ENCODE measurements at regions not wholly inside any gene's neighbourhood (a gene's known extent, or its start where the extent isn't known, plus 50 kb on each side); places are given as distances from the start of the nearest gene placed in this dataset.

DNA sequence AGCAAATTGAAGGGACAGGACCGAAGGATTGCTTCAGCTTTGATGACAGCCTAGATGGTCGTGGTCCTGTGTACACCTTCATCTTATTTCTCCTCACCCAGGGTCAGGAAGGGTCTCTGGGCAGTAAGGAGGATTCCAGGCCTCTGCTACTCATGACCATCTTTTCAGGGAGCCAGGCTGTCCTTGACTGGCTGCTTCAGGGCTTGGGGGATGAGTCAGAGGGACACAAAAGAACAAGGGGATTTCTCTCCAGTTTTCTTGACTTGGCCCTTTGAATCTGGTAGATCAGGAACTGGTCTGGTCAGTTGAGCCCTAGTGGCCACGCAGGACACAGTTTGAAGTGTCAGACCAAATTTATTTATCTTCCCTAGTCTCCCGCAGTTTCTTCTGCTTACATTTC is 402.1 kb upstream of the CHD6 start:
- no peak for DNase-seq (ENCODE audit: low spot score)

DNA sequence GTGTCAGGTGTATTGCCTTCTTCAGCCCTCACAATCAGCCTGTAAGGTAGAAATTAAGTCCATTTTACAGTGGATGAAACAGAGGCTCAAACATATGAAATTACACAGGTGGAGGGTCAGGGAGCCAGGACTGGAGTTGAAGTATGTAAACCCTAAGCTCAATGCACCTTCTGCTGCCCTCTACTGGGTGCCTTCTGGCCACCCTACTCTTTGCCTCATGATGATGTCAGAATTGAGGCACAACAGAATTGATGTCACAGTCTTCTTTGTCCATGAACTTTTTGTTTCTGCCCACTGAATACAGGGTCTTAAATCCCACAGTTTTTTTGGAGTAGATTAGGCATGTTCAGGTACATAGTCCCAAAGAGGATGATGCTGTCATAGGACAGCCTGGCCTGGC is 400.8 kb upstream of the CHD6 start:
- DNase-seq (ENCODE audit: low spot score) = no peak

DNA sequence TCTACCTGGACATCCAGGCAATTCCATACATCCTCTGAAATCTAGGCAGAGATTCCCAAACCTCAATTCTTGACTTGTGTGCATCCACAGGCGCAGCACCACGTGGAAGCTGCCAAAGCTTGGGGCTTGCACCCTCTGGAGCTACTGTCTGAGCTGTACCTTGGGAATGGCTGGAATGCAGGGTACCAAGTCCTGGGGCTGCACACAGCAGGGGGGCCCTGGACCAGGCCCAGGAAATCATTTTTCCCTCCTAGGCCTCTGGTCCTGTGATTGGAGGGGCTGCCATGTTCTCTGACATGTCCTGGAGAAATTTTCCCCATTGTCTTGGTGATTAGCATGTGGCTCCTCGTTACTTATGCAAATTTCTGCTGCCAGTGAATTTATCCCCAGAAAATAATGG is 391.9 kb upstream of the CHD6 start:
- DNase-seq (ENCODE audit: low spot score) = no peak

DNA sequence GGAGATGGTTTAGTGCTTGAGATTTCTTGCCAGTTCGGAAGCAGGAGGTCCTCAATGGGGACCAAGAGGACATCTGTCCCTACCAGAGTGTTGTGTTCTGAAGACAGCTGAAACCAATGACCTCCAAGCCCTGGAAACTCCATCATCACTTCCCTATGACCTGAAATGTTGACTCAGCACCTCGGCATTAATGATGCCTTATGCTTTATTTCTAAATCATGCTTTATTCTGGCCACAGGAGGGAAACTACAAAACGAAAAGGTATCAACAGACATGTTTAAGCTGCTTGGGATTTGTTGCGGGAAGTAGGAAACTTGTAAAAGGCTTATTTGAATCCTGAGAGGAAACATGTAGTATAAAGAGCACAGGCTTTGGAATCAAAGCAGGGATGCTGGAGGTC is 389.1 kb upstream of the CHD6 start:
- no peak for DNase-seq (ENCODE audit: low spot score)

DNA sequence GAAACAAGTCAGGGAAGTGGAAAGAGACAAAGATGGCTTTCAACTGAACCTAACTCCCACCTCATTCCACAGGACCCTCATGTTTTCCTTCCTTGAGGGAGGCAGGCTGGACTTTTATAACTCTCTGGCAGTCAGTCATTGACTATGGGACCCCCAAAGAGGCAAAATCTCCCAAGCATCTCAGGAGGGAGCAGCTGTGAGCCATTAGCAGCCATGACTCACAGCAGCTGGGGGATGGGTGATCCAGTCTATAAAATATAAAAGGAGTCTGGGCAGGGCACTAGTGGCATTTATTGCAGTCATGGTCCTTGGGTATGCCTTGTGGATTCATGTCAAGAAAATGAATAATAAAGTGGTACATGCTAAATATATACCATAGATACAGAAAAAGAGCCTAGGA is 387.0 kb upstream of the CHD6 start:
- no peak for DNase-seq (ENCODE audit: low spot score)

DNA sequence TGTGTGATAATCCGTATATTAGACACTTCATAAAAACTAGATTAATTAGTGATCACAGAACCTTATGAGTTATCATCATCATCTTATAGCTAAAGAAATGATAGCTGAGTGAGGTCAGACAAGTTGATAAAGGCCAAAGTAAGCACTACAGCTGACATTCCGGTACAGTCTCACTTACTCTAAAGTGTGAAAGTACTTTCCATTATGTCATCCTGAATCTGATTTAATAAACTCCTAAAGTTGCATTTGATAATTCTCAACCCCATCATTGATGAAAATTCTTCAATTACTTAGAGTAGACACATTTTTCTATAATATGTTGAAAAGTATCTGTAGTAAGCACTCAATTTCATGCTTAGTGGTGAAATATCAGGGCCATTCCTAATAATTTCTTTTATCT is 385.2 kb upstream of the CHD6 start:
- no peak for DNase-seq (ENCODE audit: low spot score)

DNA sequence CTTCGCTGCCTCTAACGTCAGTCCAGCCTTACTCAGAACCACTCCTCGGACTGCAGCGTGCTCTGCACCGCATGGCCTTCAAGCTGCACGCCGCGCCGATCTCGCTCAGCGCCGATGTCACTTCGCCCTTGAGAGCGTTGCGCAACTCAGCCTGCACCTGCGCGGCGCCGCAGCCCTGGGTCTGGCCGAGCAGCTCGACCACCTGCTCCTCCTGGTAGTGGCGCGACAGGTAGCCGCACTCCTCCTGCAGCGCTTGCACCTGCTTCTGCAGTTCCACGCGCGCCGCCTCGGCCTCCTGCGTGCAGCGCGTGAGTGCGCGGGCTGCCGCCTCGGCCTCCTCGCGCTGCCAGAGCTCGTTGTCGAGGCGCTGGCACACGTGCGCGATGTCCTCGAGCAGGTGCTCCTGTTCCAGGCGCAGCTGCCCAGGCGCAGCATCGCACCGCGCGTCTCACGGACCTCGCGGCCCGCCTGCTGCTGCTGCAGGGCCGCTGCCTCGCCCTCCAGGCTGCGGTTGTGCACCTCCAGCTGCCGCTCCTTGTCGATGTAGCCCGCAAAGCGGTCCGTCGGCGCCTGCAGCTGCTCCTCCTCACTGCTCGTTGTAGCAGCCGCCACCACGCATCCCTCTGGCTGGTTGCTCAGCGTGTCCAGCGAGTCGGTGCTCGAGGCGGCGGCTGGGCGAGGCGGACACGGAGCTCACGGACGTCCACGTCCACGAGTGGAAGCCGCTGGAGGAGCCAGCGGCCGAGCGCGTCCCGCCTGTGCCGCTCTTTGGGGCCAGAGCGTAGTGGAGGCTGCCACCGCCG is 380.6 kb upstream of the CHD6 start:
- no peak for DNase-seq (ENCODE audit: low spot score)

DNA sequence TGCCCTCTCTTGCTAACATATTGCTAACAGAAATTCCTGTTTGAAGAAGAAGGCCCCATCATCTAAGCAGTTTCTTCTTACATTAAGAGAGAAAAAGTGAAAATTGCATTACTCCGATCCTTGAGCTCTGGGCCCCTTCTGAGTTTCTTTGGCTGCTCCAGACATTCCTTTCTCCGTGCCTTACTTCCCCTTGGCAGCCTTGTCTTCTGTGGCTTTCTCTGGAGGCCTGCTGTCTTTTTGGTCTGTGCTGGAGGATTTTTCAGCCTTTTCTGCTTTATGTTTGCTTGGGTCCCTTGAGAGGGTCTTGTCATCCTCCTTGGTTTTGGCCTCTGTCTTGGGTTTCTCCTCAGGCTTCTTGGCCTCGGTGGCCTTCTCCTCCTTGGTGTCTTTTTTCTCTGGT is 378.8 kb upstream of the CHD6 start:
- DNase-seq (ENCODE audit: low spot score) = no peak

DNA sequence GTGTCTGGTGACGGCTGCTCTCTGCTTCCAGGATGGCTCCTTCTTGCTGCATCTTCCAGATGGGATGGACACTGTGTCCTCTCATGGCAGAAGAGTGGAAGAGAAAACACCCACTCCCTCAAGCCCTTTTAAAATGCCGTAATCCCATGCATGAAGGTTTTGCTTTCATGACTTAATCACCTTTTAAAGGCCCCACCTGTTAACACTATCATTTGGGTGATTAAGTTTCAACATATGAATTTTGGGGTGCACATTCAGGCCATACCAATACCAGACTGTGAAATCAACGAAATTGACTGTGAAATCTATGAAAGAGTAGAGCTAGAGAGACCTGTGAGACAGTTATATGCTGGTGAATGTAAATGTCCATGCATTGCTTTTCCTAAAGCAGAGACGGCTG is 374.3 kb upstream of the CHD6 start:
- DNase-seq (ENCODE audit: low spot score) = no peak

DNA sequence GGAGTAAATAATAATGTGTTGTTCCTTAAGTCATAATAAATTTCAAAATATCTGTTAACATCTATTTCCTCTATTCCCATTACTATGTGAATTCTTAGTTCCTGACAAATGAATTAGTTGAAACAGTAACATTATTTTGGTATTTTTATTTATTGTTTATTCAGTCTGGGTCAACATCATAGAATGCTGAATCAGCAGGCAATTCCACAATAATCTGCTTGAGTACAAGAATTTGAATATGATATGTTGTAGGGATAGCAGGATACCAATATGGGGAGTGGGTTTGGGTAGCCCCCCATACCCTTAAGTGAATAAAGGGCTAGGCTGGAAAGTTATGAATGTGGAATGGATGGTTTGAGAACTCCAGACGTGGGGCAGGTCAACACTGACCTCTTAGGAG is 373.2 kb upstream of the CHD6 start:
- DNase-seq (ENCODE audit: low spot score) = no peak

DNA sequence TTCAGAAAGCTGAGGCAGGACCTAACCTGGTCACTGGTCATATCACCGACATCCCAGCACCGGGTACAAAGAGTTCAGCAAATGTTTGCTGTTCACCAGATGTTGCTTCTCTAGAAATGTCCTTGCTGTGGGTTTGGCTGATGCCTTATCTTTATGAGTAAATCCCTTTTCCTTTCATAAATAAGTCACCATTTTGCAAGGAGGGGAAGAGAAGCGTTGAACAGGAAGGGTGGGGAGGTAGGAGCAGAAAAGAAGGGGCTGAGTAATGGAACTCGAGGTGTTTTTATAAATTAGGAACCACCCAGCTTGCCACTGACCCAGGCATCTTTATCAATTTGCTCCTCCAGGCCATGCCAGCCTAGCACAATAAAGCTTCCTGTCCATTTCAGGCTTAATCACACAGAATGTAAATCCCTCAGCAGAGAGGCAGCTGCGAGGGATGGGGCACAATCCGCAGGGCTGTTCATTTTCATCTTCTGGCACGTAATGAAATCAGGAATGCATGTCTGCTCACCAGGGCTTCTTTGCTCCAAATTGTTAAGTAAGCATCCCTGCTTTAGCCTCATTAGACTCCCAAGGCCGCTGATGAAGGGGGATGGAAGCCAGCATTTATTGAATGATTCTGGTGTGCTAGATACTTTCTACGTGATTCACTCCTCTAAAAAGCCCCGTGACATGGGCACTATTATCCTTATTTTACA is 371.9 kb upstream of the CHD6 start:
- no peak for DNase-seq (ENCODE audit: low spot score)

DNA sequence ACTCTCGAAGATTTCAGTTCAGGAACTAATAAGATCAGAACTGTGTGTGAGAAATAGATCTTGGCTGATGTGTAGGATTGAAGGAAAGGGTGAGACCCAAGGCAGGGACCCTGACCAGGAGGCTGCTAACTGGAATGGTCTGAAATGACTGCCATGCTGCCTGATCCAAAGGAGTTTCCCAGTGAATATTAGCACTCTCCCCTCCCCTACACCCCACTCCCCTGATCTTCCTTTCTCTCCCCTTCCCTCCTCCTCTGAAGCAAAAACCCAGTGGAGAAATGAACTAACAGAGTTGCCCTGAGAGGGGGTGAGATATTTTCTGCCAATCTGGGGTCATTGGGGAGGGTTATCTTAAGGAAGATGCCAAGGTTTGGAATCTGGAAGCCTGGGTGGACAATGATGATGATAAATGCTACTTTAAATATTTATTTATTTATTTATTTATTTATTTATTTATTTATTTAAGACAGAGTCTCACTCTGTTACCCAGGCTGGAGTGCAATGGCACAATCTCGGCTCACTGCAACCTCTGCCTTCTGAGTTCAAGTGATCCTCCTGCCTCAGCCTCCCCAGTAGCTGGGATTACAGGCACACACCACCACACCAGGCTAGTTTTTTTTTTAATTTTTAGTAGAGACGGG is 371.0 kb upstream of the CHD6 start:
- no peak for DNase-seq (ENCODE audit: low spot score)

DNA sequence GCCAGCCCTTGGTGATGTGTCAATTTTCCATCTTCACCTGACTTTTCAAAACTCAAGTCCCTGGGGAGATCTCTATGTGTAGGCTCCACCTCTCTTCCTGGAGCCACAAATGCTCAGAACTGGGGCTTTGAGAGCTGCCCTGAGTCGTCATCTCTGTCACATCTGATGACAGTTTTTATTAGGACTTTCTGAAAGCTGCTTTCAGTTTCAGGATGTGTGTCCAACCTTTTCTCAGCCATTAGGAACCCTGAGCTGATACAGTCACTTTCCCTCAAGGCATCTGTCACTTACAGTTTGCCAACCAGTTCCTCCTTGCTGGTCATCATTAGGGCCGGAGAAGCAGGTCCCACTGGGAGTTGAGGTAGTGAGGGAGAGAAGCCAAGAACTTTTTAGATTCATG is 365.9 kb upstream of the CHD6 start:
- no peak for DNase-seq (ENCODE audit: low spot score)

DNA sequence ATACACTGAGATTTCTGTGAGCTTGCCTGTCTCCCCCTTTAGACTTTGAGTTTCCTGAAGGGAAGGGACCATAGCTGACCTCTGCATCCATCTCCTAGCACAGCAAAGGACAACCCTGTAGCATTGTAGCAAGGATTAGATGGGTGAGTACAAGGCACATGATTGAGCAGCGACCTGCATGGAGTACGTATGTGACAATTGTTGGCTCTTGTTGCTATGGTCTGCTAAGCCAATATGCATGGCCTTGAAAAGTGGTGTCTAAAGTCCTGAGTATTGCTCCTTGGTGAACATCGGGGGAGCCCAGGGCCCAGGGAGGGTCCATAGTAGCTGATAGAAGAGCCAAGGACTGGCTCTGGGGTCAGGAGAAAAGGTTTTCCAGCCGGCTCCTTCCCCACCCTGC is 365.0 kb upstream of the CHD6 start:
- no peak for DNase-seq (ENCODE audit: low spot score)

DNA sequence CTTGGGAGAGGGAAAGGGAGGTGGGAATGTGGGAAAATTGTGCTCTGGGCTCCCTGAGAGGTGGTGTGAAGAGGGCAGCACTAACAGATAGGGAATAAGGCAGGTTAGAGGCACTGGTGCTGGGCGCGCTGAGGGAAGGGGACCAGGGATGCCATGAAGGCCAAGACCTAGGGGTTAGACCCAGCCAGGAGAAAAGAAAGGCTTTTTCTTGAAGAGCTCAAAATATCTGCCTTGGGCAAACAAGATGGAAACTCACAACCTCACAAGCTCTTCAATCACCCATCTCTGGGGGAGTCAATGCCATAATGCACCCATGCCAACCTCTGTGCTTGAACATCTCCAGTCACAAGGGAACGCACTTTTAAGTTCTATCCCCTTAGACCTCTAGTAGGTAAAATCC is 363.6 kb upstream of the CHD6 start:
- no peak for DNase-seq (ENCODE audit: low spot score)

DNA sequence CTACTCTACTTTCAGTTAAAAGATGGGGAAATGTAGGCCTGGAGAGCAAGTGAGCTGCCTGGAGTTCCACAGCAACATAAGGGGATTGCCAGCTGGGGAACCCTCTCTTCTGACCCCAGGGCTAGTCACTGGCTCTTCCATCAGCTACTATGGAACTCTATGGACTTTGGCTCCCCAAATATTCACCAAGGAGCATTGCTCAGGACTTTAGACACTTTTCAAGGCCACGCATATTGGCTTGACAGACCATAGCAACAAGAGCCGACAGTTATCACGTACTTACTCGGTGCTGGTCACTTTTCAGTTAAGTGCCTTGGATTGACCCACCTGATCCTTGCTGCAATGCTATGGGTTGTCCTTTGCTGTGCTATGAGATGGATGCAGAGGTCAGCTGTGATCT is 360.7 kb upstream of the CHD6 start:
- DNase-seq (ENCODE audit: low spot score) = no peak

DNA sequence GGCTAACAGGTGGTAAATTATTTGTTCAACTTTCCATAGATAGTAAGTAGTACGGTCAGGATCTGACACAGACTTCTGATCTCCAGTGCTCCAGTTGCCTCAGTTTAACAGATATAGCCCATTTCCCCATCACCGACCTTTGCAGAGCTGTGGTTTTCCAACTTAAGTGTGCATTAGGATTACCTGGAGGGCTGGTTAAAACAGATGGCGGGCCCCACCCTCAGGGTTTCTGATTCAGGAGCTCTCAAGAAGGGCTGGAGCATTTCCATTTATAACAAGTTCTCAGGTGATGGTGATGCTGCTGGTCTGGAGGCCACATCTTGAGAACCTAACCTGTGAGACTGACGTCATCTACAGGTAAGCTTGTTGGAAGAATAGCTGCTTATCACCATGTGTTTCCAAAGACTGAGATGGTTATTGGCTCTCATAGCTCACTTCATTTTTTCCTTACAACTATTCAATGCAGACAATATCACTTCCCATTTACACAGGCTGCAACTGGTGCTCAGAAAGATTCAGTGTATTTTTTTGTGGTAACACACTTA is 360.1 kb upstream of the CHD6 start:
- DNase-seq (ENCODE audit: low spot score) = no peak

DNA sequence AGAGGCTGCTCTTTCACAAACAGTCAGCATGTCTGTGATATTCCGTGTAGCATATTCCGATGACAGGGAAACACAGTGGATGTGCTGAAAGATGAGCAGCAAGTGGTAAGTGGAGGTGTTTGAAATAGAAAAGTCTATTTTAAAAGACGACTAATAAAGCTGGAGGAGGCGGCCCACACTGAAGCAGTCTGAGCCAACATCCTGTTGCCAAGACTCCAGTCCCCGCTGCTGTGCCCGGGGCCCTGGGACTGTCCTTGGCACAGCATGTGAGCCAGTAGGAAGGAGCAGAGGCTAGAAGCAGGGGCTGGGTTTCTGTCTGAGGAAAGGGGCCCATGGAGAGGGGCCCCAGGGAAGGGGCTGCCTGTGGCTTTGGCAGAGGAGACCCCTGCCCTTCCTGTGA is 351.5 kb upstream of the CHD6 start:
- DNase-seq (ENCODE audit: low spot score) = no peak

DNA sequence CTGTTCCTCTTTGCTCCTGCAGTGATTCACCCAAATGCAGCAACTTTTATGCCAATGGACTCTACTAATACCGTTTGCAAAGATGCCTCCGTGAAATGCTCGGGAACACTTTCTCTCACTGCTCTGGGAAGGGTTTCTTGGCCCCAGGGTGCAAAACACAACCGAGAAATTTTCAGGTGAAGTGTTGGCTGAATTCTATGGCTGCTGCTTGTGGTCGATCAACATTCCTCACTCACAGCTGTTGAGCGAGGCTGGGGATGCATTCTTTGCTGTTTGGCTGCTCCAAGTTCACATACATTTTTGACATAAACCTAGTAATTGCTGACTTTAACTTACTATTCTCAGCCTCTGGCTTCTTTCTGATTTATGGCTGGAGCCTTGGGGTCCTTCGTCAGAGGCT is 342.0 kb upstream of the CHD6 start:
- no peak for DNase-seq (ENCODE audit: low spot score)

DNA sequence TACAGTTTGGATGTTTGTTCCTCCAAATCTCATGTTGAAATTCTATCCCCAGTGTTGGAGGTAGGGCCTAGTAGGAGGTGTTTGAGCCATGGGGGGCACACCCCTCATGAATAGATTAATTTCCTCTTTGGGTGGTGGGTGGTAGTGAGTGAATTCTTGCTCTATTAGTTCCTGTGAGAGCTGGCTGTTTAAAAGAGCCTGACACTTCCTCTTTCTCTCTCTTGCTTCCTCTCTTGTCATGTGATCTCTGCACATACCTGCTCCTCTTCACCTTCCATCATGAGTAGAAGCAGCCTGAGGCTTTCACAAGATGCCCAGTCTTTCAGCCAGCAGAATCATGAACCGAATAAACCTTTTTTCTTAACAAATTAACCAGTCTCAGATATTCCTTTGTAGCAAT is 340.2 kb upstream of the CHD6 start:
- DNase-seq (ENCODE audit: low spot score) = no peak

DNA sequence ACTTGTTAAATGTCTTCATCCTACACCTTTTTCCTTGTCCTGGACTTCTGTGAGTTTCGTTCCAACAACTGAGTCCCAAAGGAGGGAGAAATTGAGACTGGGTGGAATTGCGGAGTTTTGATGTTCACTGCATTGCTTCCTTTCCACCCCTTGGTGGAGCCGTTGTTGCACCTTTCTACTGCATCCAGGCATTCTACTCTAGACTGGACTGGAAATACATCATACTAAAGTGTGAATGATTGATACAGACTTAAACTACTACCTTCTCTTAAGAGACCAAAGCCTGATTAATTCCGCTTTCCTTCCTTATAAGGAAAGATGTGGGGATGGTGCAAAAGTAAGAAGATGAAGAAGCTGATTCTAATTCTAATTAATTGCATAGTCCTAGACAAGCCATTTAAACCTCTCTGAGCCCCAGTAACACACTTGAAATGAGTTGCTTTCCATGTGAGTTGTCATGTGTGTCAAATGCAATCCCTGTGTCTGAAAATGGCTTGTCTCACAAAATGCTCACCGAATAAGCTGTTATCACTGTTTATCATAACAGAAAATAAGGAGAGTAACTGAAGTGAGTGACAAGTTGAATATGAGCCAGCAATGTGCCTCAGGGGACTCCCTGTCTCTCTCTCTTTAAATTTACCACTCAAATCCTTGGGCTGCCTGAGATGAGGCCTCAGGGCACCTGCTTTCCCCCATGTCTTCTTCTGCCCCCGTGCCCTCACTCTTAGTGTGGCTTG is 338.3 kb upstream of the CHD6 start:
- no peak for DNase-seq (ENCODE audit: low spot score)

DNA sequence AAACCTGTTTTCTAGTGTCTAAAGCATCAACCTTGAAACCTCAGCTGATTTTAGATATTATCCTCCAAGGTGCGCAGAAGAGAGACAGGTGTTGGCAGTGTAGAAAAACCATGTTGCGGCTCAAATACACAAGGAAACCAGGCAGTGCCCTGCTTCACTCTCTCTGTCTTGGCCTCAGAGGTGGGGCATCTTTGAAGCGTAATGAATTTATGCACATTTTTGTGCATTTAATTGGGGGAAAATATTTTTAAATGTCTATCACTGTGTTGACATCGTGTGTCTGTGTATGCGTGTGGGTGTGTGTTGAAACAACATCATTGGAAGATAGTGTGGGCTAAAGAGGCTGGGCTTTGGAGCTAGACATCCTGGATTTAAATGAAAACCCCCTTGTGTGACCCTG is 334.0 kb upstream of the CHD6 start:
- DNase-seq (ENCODE audit: low spot score) = no peak

DNA sequence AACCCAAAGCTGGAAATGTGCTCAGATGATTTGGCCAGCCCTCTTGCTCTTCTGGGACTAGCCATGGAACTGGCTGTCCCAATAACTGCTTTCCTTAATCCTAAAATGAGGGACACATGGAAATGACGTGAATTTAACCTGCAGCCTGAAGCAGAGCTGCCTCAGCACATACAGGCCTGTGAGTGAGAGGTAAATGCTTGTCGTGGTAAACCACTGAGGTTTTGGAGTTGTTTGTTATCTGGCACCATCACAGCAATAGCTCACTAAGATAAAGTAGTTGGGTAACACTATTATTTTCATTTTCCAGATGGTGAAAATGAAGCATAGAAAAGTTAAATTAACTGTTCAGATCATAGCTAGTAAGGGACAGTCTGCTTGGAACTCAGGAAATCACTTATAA is 333.4 kb upstream of the CHD6 start:
- no peak for DNase-seq (ENCODE audit: low spot score)
